BE2C (cell line): ENCODE measurements at regions not wholly inside any gene's neighbourhood (a gene's known extent, or its start where the extent isn't known, plus 50 kb on each side); places are given as distances from the start of the nearest gene placed in this dataset.

Source experiments
- DNase-seq: peaks from one replicate; pipeline ENCODE4 v3.0.0-alpha.2; 2020
- H3K27me3 ChIP-seq: fragments of 250-450 bp; sonication (Bioruptor Pico); 2 replicates; pipeline ENCODE4 v1.5.1; 2020; ENCODE audit warnings: mild to moderate bottlenecking
- H3K36me3 ChIP-seq: fragments of 250-450 bp; sonication (Bioruptor Pico); 2 replicates; pipeline ENCODE4 v1.5.1; 2020; ENCODE audit warnings: mild to moderate bottlenecking
- H3K4me1 ChIP-seq: fragments of 250-450 bp; sonication (Bioruptor Pico); 2 replicates; pipeline ENCODE4 v1.5.1; 2020
- H3K4me3 ChIP-seq: 2 replicates; pipeline ENCODE4 v1.5.1; 2011; ENCODE audit warnings: low read depth, low read length
- H3K9me3 ChIP-seq: fragments of 250-450 bp; sonication (Bioruptor Pico); 2 replicates; pipeline ENCODE4 v1.5.1; 2020
- TF ChIP-seq, protein P1 (sequence below): IDR thresholded peaks from 2 replicates; pipeline ENCODE4 v1.5.1; 2012; ENCODE audit warnings: mild to moderate bottlenecking, low read depth, low read length

DNA sequence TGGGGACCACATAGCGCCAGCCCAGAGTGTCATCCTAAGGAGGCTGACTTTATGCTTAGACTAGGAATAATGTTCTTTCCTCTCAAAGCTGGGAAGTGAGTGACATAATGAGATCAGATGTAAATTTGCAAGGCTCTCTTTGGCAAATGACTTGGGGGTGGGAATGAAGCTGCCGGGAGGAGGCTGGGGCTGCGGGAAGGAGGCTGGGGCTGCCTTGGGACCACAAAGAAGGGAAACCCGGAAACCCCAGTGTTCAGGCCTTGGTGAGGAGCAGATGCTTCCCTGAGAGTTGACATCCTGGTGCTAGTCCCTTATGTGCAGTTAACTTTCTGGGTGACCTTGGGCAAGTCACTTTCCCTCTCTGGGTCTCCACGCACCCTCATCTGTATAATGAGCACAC, 182.0 kb downstream of the CHST1 start:
- no peaks in the 10 kb centered on the region for H3K36me3 ChIP-seq
- H3K4me3 ChIP-seq = no peak overlapping the region
- no peaks in the 10 kb centered on the region for H3K9me3 ChIP-seq
- H3K27me3 ChIP-seq = no peaks in the 10 kb centered on the region
- no peaks in the 10 kb centered on the region for H3K4me1 ChIP-seq
- TF ChIP-seq, protein P1, sequence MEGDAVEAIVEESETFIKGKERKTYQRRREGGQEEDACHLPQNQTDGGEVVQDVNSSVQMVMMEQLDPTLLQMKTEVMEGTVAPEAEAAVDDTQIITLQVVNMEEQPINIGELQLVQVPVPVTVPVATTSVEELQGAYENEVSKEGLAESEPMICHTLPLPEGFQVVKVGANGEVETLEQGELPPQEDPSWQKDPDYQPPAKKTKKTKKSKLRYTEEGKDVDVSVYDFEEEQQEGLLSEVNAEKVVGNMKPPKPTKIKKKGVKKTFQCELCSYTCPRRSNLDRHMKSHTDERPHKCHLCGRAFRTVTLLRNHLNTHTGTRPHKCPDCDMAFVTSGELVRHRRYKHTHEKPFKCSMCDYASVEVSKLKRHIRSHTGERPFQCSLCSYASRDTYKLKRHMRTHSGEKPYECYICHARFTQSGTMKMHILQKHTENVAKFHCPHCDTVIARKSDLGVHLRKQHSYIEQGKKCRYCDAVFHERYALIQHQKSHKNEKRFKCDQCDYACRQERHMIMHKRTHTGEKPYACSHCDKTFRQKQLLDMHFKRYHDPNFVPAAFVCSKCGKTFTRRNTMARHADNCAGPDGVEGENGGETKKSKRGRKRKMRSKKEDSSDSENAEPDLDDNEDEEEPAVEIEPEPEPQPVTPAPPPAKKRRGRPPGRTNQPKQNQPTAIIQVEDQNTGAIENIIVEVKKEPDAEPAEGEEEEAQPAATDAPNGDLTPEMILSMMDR = no peak
- DNase-seq = no peak

DNA sequence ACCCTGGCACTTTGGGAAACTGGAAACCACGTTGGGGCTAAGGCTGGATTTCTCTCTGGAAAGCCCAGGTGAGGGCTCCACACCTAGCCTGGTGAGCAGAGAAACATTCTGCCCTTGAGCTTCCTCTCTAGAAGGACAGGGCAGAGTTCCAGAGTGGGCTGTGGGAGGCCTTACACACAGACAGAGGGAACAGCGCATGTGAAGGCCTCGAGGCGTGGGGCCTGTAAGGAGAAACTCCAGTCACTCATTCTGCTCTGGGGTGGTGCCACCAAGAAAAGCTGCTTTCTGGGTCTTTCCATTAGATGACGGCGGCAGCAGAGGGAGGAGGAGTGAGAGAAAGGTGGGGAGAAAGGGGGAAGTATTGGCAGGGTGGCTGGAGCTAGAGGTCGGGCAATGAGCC, 183.1 kb downstream of the CHST1 start:
- no peaks in the 10 kb centered on the region for H3K9me3 ChIP-seq
- no peaks in the 10 kb centered on the region for H3K27me3 ChIP-seq
- DNase-seq = no peak
- no peaks in the 10 kb centered on the region for H3K36me3 ChIP-seq
- TF ChIP-seq, protein P1 = no peak
- H3K4me1 ChIP-seq = no peaks in the 10 kb centered on the region
- H3K4me3 ChIP-seq = no peak overlapping the region

DNA sequence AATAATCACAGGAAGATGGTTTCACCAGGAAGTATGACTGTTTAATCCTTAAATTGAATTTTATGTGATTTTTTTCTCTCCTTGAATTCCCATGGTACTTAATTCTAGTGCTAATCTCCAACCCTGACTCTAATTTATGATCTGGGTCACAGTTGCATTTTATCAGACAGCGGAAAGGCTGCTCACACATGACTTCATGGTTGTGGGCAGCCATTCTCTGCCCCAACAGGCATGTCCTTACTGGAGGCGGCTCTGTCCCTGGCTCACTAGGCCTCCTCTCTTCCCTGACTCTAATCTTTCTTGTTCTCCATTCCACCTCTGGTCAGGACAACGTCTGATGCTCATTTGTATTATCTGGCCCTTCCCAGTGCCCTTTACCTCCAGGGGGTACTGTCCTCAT, 184.4 kb downstream of the CHST1 start:
- Histone ChIP-seq H3K4me1 (no peaks in the 10 kb centered on the region), H3K36me3 (no peaks in the 10 kb centered on the region), H3K27me3 (no peaks in the 10 kb centered on the region), H3K9me3 (no peaks in the 10 kb centered on the region), H3K4me3 (no peak overlapping the region)
- DNase-seq = no peak
- TF ChIP-seq, protein P1 = no peak

DNA sequence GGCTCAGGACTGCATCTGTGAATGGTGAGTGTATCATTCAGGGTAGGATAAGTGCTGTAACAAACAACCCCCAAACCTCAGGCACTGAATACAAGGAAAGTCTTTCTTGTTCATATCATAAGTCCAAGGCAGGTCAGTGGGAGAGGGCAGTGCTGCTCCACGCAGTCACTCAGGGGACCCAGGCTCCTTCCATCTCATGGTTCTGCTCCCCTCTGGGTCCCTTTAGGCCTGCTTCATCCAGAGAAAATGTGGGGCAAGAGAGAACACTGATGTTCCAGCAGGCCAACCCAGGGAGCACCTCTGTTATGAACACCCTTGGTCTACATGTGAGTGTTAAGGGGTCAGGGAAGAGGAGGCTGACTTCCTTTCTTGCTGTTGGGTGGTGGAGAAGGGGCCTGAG, 187.8 kb downstream of the CHST1 start:
- Histone ChIP-seq H3K4me3 (no peak overlapping the region), H3K27me3 (no peaks in the 10 kb centered on the region), H3K4me1 (no peaks in the 10 kb centered on the region), H3K9me3 (no peaks in the 10 kb centered on the region), H3K36me3 (no peaks in the 10 kb centered on the region)
- TF ChIP-seq, protein P1 = no peak
- no peak for DNase-seq

DNA sequence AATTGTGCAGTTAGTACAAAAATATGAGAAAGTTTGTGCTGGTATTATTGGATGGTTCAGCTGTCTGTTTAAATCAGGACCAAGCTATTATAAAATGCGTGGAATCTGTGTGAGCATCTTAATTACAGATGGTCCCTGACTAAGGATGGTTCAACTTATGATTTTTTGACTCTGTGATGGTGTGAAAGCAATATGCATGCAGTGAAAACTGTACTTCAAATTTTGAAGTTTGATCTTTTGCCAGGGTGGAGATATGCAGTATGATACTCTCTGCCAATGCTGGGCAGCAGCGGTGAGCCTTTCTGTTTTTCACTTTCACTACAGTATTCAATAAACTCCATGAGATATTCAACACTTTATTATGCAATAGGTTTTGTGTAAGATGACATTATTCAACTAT, 189.3 kb downstream of the CHST1 start:
- H3K9me3 ChIP-seq = no peaks in the 10 kb centered on the region
- no peaks in the 10 kb centered on the region for H3K36me3 ChIP-seq
- H3K4me1 ChIP-seq = no peaks in the 10 kb centered on the region
- H3K4me3 ChIP-seq = no peak overlapping the region
- H3K27me3 ChIP-seq = no peaks in the 10 kb centered on the region
- no peak for DNase-seq
- TF ChIP-seq, protein P1 = no peak

DNA sequence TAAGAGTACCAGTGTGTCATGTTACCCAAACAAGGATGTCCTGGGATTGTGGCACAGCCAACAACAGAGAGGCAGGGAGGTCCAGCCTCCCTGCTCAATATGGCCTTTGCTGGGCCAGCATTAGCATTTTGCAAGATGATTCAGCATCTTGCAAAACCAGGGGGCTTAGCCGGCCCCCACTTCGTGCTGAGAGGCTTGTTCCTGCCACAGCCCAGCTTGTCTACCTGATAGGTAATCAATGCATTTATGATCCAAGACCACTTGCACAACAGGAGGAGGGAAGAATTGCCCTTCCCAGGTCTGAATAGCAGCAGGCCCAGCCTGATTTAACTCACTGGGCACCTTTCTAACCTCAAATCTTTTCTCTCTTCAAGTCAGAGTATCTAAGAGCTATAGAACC, 189.0 kb upstream of the SYT13 start:
- Histone ChIP-seq H3K4me1 (no peaks in the 10 kb centered on the region), H3K9me3 (no peaks in the 10 kb centered on the region), H3K4me3 (no peak overlapping the region), H3K36me3 (no peaks in the 10 kb centered on the region), H3K27me3 (no peaks in the 10 kb centered on the region)
- DNase-seq = no peak
- TF ChIP-seq, protein P1 = no peak
